Spleen (tissue), 11 donors: ENCODE measurements at regions not wholly inside any gene's neighbourhood (a gene's known extent, or its start where the extent isn't known, plus 50 kb on each side); places are given as distances from the start of the nearest gene placed in this dataset.
"Not testable (repeated sequence)": the region's sequence is repeated elsewhere in the genome, so short reads cannot be mapped to it uniquely, and the experiment has no call there.

Experiments
- DNase-seq: peaks from one replicate; pipeline ENCODE4 v3.0.0-alpha.2; 2020
- H3K27ac ChIP-seq, 8 donors: fragments of 200-600 bp; sonication (generic) in 7 of 8; 1 replicate in 4 of 8; 2 replicates in 4 of 8; pipeline versions ENCODE4 v1.5.0 to v1.8.0; 2016 to 2021; ENCODE audit warnings: inconsistent platforms in 4 of 8, mild to moderate bottlenecking in 4 of 8, moderate library complexity in 1 of 8
- H3K27me3 ChIP-seq, 7 donors: fragments of 200-600 bp; sonication (generic) in 6 of 7; replicated peaks in 1 of 7; 1 replicate in 4 of 7; 2 replicates in 3 of 7; pipeline versions ENCODE4 v1.5.0 to v1.8.0; 2016 to 2021; ENCODE audit warnings: inconsistent platforms in 3 of 7, mild to moderate bottlenecking in 1 of 7
- H3K36me3 ChIP-seq, 6 donors: fragments of 200-600 bp; sonication (generic) in 5 of 6; 1 replicate in 4 of 6; 2 replicates in 2 of 6; pipeline versions ENCODE4 v1.5.0 to v1.8.0; 2016 to 2021; ENCODE audit warnings: inconsistent platforms in 2 of 6
- H3K4me1 ChIP-seq, 6 donors: fragments of 200-600 bp; sonication (generic) in 5 of 6; 1 replicate in 3 of 6; 2 replicates in 3 of 6; pipeline versions ENCODE4 v1.5.0 to v1.8.0; 2016 to 2021; ENCODE audit warnings: inconsistent platforms in 3 of 6
- H3K4me3 ChIP-seq, 8 donors: fragments of 200-600 bp; sonication (generic) in 7 of 8; 1 replicate in 4 of 8; 2 replicates in 4 of 8; pipeline versions ENCODE4 v1.5.0 to v1.8.0; 2016 to 2021; ENCODE audit warnings: inconsistent platforms in 4 of 8, mild to moderate bottlenecking in 4 of 8, moderate library complexity in 2 of 8
- H3K9me3 ChIP-seq, 8 donors: fragments of 200-600 bp; sonication (generic) in 7 of 8; 1 replicate in 4 of 8; 2 replicates in 4 of 8; pipeline versions ENCODE4 v1.5.0 to v1.8.0; 2016 to 2021; ENCODE audit warnings: inconsistent platforms in 4 of 8
- CTCF ChIP-seq, 11 experiments: fragments of 200-600 bp in 7 of 11; fragments of 450-650 bp in 4 of 11; sonication (generic) in 4 of 11; IDR thresholded peaks in 8 of 11; conservative IDR thresholded peaks in 3 of 11; 1 replicate in 7 of 11; 2 replicates in 4 of 11; pipeline versions ENCODE4 v1.4.0 to v1.8.0; 2016 to 2021; ENCODE audit warnings: antibody characterized with exemption in 11 of 11, inconsistent platforms in 4 of 11, mild to moderate bottlenecking in 1 of 11
- POLR2A ChIP-seq, 3 donors: fragments of 450-650 bp; IDR thresholded peaks; one replicate each; pipeline ENCODE4 v1.5.1; 2017; ENCODE audit warnings: antibody characterized with exemption in 3 of 3, mild to moderate bottlenecking in 1 of 3
- POLR2AphosphoS5 ChIP-seq, 3 donors: sonication (generic); formaldehyde crosslinking; IDR thresholded peaks; one replicate each; pipeline ENCODE4 v1.5.1; 2017; ENCODE audit warnings: antibody characterized with exemption in 3 of 3
- WGBS, 5 donors: extraction: QIAGEN DNeasy Blood & Tissue Kit in 3 of 5; methylation state at CpG; one replicate each; pipeline versions ENCODE4 v1.1.5 to v1.1.7; 2013 to 2018; 5-methylcytosine and 5-hydroxymethylcytosine counted together
- intact Hi-C: fragments of 100-400 bp; cut with DNase I; formaldehyde crosslinking; loops from one replicate; pipeline ENCODE4 v1.15.0; 2023; ENCODE audit warnings: low total_unique reads
- donor health status: healthy with polysubstance abuse.
- donor health status: DM: no; HTN: no; CAD: no; lungs with moderate emphysema.
- donor health status: DM: no; HTN: no; CAD: no.
- donor health status: Bipolar disorder and iron deficiency.
- donor health status: healthy.
- donor health status: DM: no; HTN: no; CAD: no.
- donor health status: DM: yes; HTN: yes; CAD: no.

GRCh38 chr4:79574741-79575451, 166.9 kb upstream of the GK2 start:
- no peak for DNase-seq
- TF ChIP-seq POLR2AphosphoS5 (IDR thresholded peaks at IDR 0.05), result no peak
- no peak for TF ChIP-seq CTCF (IDR thresholded peaks at IDR 0.05 in 8 of 11, conservative IDR thresholded peaks at IDR 0.05 in 3 of 11)
- TF ChIP-seq POLR2A (IDR thresholded peaks at IDR 0.05), result no peak
- no peak overlapping the region for H3K27ac ChIP-seq
- intact Hi-C loops, result no loop called here
- 78 to 87% (median 84%) methylated on average over 7 of the region's 7 CpGs for WGBS, 5 donors
- no peaks in the 10 kb centered on the region for H3K36me3 ChIP-seq
- H3K4me1 ChIP-seq, result no peaks in the 10 kb centered on the region
- H3K27me3 ChIP-seq, result peaks cover 0 to 3% (median 0%) of the 10 kb centered on the region in 7 donors
- H3K4me3 ChIP-seq, result no peak overlapping the region
- H3K9me3 ChIP-seq, result no peaks in the 10 kb centered on the region

- DNase-seq, result no peak
- Histone ChIP-seq H3K27ac (no peak overlapping the region), H3K4me3 (no peak overlapping the region), H3K36me3 (no peaks in the 10 kb centered on the region), H3K27me3 (no peaks in the 10 kb centered on the region), H3K4me1 (no peaks in the 10 kb centered on the region), H3K9me3 (no peaks in the 10 kb centered on the region)
- intact Hi-C loops, result no loop called here
- TF ChIP-seq POLR2AphosphoS5 (IDR thresholded peaks at IDR 0.05) (no peak), CTCF (IDR thresholded peaks at IDR 0.05 in 8 of 11, conservative IDR thresholded peaks at IDR 0.05 in 3 of 11) (no peak), POLR2A (IDR thresholded peaks at IDR 0.05) (no peak)
- WGBS, 5 donors, result 88 to 98% (median 91%) methylated on average over 1 of the region's 1 CpG
Observed at GRCh38 chr4:79563219-79563618, 155.2 kb upstream of the GK2 start.

GRCh38 chr4:79561751-79562150, 153.7 kb upstream of the GK2 start:
- Histone ChIP-seq H3K27ac (no peak overlapping the region), H3K36me3 (no peaks in the 10 kb centered on the region), H3K9me3 (no peaks in the 10 kb centered on the region), H3K27me3 (no peaks in the 10 kb centered on the region), H3K4me1 (no peaks in the 10 kb centered on the region), H3K4me3 (no peak overlapping the region)
- intact Hi-C loops, result no loop called here
- no peak for DNase-seq
- TF ChIP-seq POLR2AphosphoS5 (IDR thresholded peaks at IDR 0.05) (no peak), CTCF (IDR thresholded peaks at IDR 0.05 in 8 of 11, conservative IDR thresholded peaks at IDR 0.05 in 3 of 11) (no peak), POLR2A (IDR thresholded peaks at IDR 0.05) (no peak)
- 41 to 75% (median 63%) methylated on average over 1 of the region's 1 CpG for WGBS, 5 donors

- H3K27ac ChIP-seq, DNase-seq, H3K4me1 ChIP-seq, H3K27me3 ChIP-seq, H3K36me3 ChIP-seq, H3K4me3 ChIP-seq, H3K9me3 ChIP-seq, intact Hi-C loops: not testable (repeated sequence)
- 82 to 96% (median 86%) methylated on average over 2 of the region's 2 CpGs for WGBS, 5 donors
Observed at GRCh38 chr4:79559398-79559797, 151.4 kb upstream of the GK2 start.

GRCh38 chr4:79552311-79552710, 144.3 kb upstream of the GK2 start:
- no peak overlapping the region for H3K27ac ChIP-seq
- intact Hi-C loops, result no loop called here
- no peaks in the 10 kb centered on the region for H3K36me3 ChIP-seq
- peaks cover 0 to 15% (median 0%) of the 10 kb centered on the region in 8 donors for H3K9me3 ChIP-seq
- no peak overlapping the region for H3K4me3 ChIP-seq
- DNase-seq, result no peak
- no peaks in the 10 kb centered on the region for H3K4me1 ChIP-seq
- TF ChIP-seq POLR2A (IDR thresholded peaks at IDR 0.05) (no peak), CTCF (IDR thresholded peaks at IDR 0.05 in 8 of 11, conservative IDR thresholded peaks at IDR 0.05 in 3 of 11) (no peak), POLR2AphosphoS5 (IDR thresholded peaks at IDR 0.05) (no peak)
- H3K27me3 ChIP-seq, result no peaks in the 10 kb centered on the region
